Esophagus squamous epithelium (tissue), 5 donors: ENCODE measurements at regions not wholly inside any gene's neighbourhood (a gene's known extent, or its start where the extent isn't known, plus 50 kb on each side); places are given as distances from the start of the nearest gene placed in this dataset.
A peak's percentile ranks its signal among the peaks of the same experiment; 100 is the strongest.

Experiments
- DNase-seq: peaks from one replicate; lab custom pipeline; 2025; lab: John Stamatoyannopoulos, UW
- H3K27ac ChIP-seq, 4 donors: fragments of 200-600 bp; sonication (generic); one replicate each; pipeline ENCODE4 v1.5.1; 2016 to 2019; ENCODE audit warnings: mild to moderate bottlenecking in 1 of 4
- H3K27me3 ChIP-seq, 4 donors: fragments of 200-600 bp; sonication (generic); 1 replicate in 3 of 4; 2 replicates in 1 of 4; pipeline versions ENCODE4 v1.5.1 to v1.6.0; 2017 to 2021; ENCODE audit warnings: antibody characterized with exemption in 1 of 4
- H3K36me3 ChIP-seq, 3 donors: fragments of 200-600 bp; sonication (generic); one replicate each; pipeline ENCODE4 v1.5.1; 2016 to 2019
- H3K4me1 ChIP-seq, 3 donors: fragments of 200-600 bp; sonication (generic); one replicate each; pipeline ENCODE4 v1.5.1; 2017 to 2019
- H3K4me3 ChIP-seq, 4 donors: fragments of 200-600 bp; sonication (generic); 1 replicate in 3 of 4; 2 replicates in 1 of 4; pipeline ENCODE4 v1.5.1; 2016 to 2019; ENCODE audit warnings: mild to moderate bottlenecking in 2 of 4, moderate library complexity in 1 of 4
- H3K9me3 ChIP-seq, 3 donors: fragments of 200-600 bp; sonication (generic); one replicate each; pipeline ENCODE4 v1.5.1; 2016 to 2019
- CTCF ChIP-seq, 6 experiments: fragments of 450-650 bp in 4 of 6; fragments of 200-600 bp in 2 of 6; sonication (generic) in 2 of 6; IDR thresholded peaks; one replicate each; pipeline ENCODE4 v1.5.1; 2016 to 2019; ENCODE audit warnings: antibody characterized with exemption in 6 of 6, mild to moderate bottlenecking in 4 of 6, moderate library complexity in 4 of 6
- POLR2A ChIP-seq, 4 donors: fragments of 450-650 bp; IDR thresholded peaks; one replicate each; pipeline ENCODE4 v1.6.1; 2017; ENCODE audit warnings: antibody characterized with exemption in 4 of 4, mild to moderate bottlenecking in 4 of 4, moderate library complexity in 3 of 4
- WGBS, 2 donors: methylation state at CpG; one replicate each; pipeline ENCODE4 v1.1.5; 2018; 5-methylcytosine and 5-hydroxymethylcytosine counted together
- intact Hi-C: fragments of 100-400 bp; cut with DNase I; formaldehyde crosslinking; loops from one replicate; pipeline ENCODE4 v1.15.0; 2022
- donor health status: DM: yes; HTN: yes; CAD: no.

GRCh38 chr6:135627092-135627715 is 129.7 kb upstream of the AHI1 start:
- intact Hi-C loops: no loop called here

GRCh38 chr6:135630789-135631376 is 133.3 kb upstream of the AHI1 start:
- no peak for TF ChIP-seq CTCF (IDR thresholded peaks at IDR 0.05)
- H3K4me1 ChIP-seq: peaks cover 0 to 6% (median 0%) of the 10 kb centered on the region in 3 donors
- no peaks in the 10 kb centered on the region for H3K27me3 ChIP-seq
- H3K9me3 ChIP-seq: no peaks in the 10 kb centered on the region
- H3K36me3 ChIP-seq: no peaks in the 10 kb centered on the region
- no peak for DNase-seq
- WGBS, 2 donors: 75 to 86% methylated on average over 4 to 6 of the region's 6 CpGs
- H3K4me3 ChIP-seq: no peak overlapping the region
- intact Hi-C loops: no loop called here
- peak overlapping the region in 2 of 4 donors; percentile 31 to 47 for H3K27ac ChIP-seq

More at GRCh38 chr6:135627092-135627715, 129.7 kb upstream of the AHI1 start:
- peaks cover 0 to 6% (median 0%) of the 10 kb centered on the region in 3 donors for H3K4me1 ChIP-seq
- no peaks in the 10 kb centered on the region for H3K27me3 ChIP-seq
- no peaks in the 10 kb centered on the region for H3K9me3 ChIP-seq
- H3K4me3 ChIP-seq: no peak overlapping the region
- TF ChIP-seq POLR2A (IDR thresholded peaks at IDR 0.05) (no peak), CTCF (IDR thresholded peaks at IDR 0.05) (no peak)
- no peak overlapping the region for H3K27ac ChIP-seq
- H3K36me3 ChIP-seq: no peaks in the 10 kb centered on the region
- no peak for DNase-seq

GRCh38 chr6:135631821-135632220 is 134.3 kb upstream of the AHI1 start:
- Histone ChIP-seq H3K4me1 (peaks cover 0 to 6% (median 0%) of the 10 kb centered on the region in 3 donors), H3K27me3 (no peaks in the 10 kb centered on the region), H3K9me3 (no peaks in the 10 kb centered on the region), H3K4me3 (no peak overlapping the region), H3K27ac (peak overlapping the region in 1 of 4 donors; percentile 47), H3K36me3 (no peaks in the 10 kb centered on the region)
- WGBS, 2 donors: 58 to 61% methylated on average over 2 of the region's 2 CpGs
- no peak for DNase-seq
- no peak for TF ChIP-seq CTCF (IDR thresholded peaks at IDR 0.05)
- TF ChIP-seq POLR2A (IDR thresholded peaks at IDR 0.05): no peak
- intact Hi-C loops: no loop called here

- DNase-seq: no peak
- H3K9me3 ChIP-seq: no peaks in the 10 kb centered on the region
- 30 to 33% methylated on average over 2 of the region's 2 CpGs for whole genome bisulfite sequencing, 2 donors
- H3K4me3 ChIP-seq: no peak overlapping the region
- no peak for TF ChIP-seq POLR2A (IDR thresholded peaks at IDR 0.05)
- TF ChIP-seq CTCF (IDR thresholded peaks at IDR 0.05): no peak
- H3K36me3 ChIP-seq: no peaks in the 10 kb centered on the region
- intact Hi-C loops: no loop called here
- no peak overlapping the region for H3K27ac ChIP-seq
- no peaks in the 10 kb centered on the region for H3K27me3 ChIP-seq
- H3K4me1 ChIP-seq: peaks cover 0 to 6% (median 0%) of the 10 kb centered on the region in 3 donors
Measured at GRCh38 chr6:135633573-135633972, 136.0 kb upstream of the AHI1 start.

GRCh38 chr6:135637701-135638100 is 140.2 kb upstream of the AHI1 start:
- intact Hi-C loops: no loop called here
- no peaks in the 10 kb centered on the region for H3K4me1 ChIP-seq
- H3K9me3 ChIP-seq: no peaks in the 10 kb centered on the region
- H3K36me3 ChIP-seq: no peaks in the 10 kb centered on the region
- no peak overlapping the region for H3K27ac ChIP-seq
- H3K4me3 ChIP-seq: no peak overlapping the region
- no peak for TF ChIP-seq CTCF (IDR thresholded peaks at IDR 0.05)
- no peak for TF ChIP-seq POLR2A (IDR thresholded peaks at IDR 0.05)
- H3K27me3 ChIP-seq: no peaks in the 10 kb centered on the region
- DNase-seq: no peak
